HEK293 (cell line): ENCODE measurements at regions not wholly inside any gene's neighbourhood (a gene's known extent, or its start where the extent isn't known, plus 50 kb on each side); places are given as distances from the start of the nearest gene placed in this dataset.

Experiments used
- CTCF ChIA-PET: fragments of 350-600 bp; formaldehyde crosslinking; extraction: SDS; loops from one replicate; lab custom pipeline; 2021; ENCODE audit warnings: antibody characterized with exemption; lab: Yijun Ruan, JAX
- POLR2A ChIA-PET: fragments of 300-600 bp; formaldehyde crosslinking; extraction: SDS; loops from one replicate; lab custom pipeline; 2020; ENCODE audit warnings: antibody characterized with exemption, inconsistent platforms; lab: Yijun Ruan, JAX
- H3K27ac ChIP-seq: fragments of 200-500 bp; sonication (Bioruptor generic); 2 replicates; pipeline ENCODE4 v1.5.1; 2014; ENCODE audit warnings: low read depth, low read length, control low read depth, inconsistent platforms; ENCODE audit errors: extremely low read depth
- H3K36me3 ChIP-seq, 2 experiments: fragments of 200-500 bp in 1 of 2; sonication (Bioruptor generic) in 1 of 2; 1 replicate in 1 of 2; 2 replicates in 1 of 2; pipeline ENCODE4 v1.5.1; 2014 to 2017; ENCODE audit warnings: inconsistent platforms in 2 of 2, low read length in 2 of 2; ENCODE audit not compliant: control insufficient read depth in 2 of 2, insufficient read depth in 1 of 2
- H3K4me1 ChIP-seq: fragments of 200-500 bp; sonication (Bioruptor generic); 2 replicates; pipeline ENCODE4 v1.5.1; 2014; ENCODE audit warnings: mild to moderate bottlenecking, low read length, inconsistent platforms; ENCODE audit not compliant: control insufficient read depth, insufficient read depth
- H3K4me3 ChIP-seq: 2 replicates; pipeline ENCODE4 v1.5.1; 2011; ENCODE audit warnings: low read depth, mild to moderate bottlenecking, control low read depth, low read length, moderate library complexity
- H3K9me3 ChIP-seq: fragments of 200-500 bp; sonication (Bioruptor generic); 2 replicates; pipeline ENCODE4 v1.5.1; 2014; ENCODE audit warnings: low read depth, low read length, inconsistent platforms; ENCODE audit not compliant: control insufficient read depth, insufficient read depth
- BCL11A ChIP-seq: fragments of 450-650 bp; formaldehyde crosslinking; IDR thresholded peaks from 2 replicates; pipeline ENCODE4 v1.5.1; 2016; ENCODE audit warnings: low read depth, missing biosample characterization, missing genetic modification characterization
- BCL6B ChIP-seq: fragments of 450-650 bp; formaldehyde crosslinking; IDR thresholded peaks from 2 replicates; pipeline ENCODE4 v1.5.1; 2017; ENCODE audit warnings: missing biosample characterization, missing genetic modification characterization
- FEZF1 ChIP-seq: fragments of 450-650 bp; formaldehyde crosslinking; IDR thresholded peaks from 2 replicates; pipeline ENCODE4 v1.5.1; 2016; ENCODE audit warnings: missing biosample characterization, missing genetic modification characterization
- GLIS1 ChIP-seq: fragments of 450-650 bp; formaldehyde crosslinking; IDR thresholded peaks from 2 replicates; pipeline ENCODE4 v1.5.1; 2016; ENCODE audit warnings: missing biosample characterization, missing genetic modification characterization
- KLF1 ChIP-seq: fragments of 450-650 bp; formaldehyde crosslinking; IDR thresholded peaks from 2 replicates; pipeline ENCODE4 v1.5.1; 2016; ENCODE audit warnings: missing biosample characterization, missing genetic modification characterization
- REPIN1 ChIP-seq: fragments of 450-650 bp; formaldehyde crosslinking; IDR thresholded peaks from 2 replicates; pipeline ENCODE4 v1.5.1; 2017; ENCODE audit warnings: missing biosample characterization, missing genetic modification characterization, low read depth
- SCRT2 ChIP-seq: fragments of 450-650 bp; formaldehyde crosslinking; IDR thresholded peaks from 2 replicates; pipeline ENCODE4 v1.5.1; 2016; ENCODE audit warnings: missing biosample characterization, missing genetic modification characterization
- SETDB1 ChIP-seq: IDR thresholded peaks from one replicate; pipeline ENCODE4 v1.6.1; 2017; ENCODE audit warnings: mild to moderate bottlenecking, low read length, moderate library complexity, mixed read lengths; ENCODE audit not compliant: insufficient read length
- WT1 ChIP-seq: fragments of 450-650 bp; formaldehyde crosslinking; IDR thresholded peaks from 2 replicates; pipeline ENCODE4 v1.5.1; 2016; ENCODE audit warnings: missing biosample characterization, missing genetic modification characterization
- ZNF24 ChIP-seq: fragments of 450-650 bp; formaldehyde crosslinking; IDR thresholded peaks from 2 replicates; pipeline ENCODE4 v1.5.1; 2016; ENCODE audit warnings: missing biosample characterization, missing genetic modification characterization
- ZNF366 ChIP-seq: fragments of 450-650 bp; formaldehyde crosslinking; conservative IDR thresholded peaks from 2 replicates; pipeline ENCODE4 v1.5.1; 2016; ENCODE audit warnings: missing biosample characterization, missing genetic modification characterization
- ZNF514 ChIP-seq: fragments of 450-650 bp; formaldehyde crosslinking; IDR thresholded peaks from 2 replicates; pipeline ENCODE4 v1.5.1; 2016; ENCODE audit warnings: missing biosample characterization, missing genetic modification characterization
- ZNF518A ChIP-seq: fragments of 450-650 bp; formaldehyde crosslinking; conservative IDR thresholded peaks from 2 replicates; pipeline ENCODE4 v1.5.1; 2016; ENCODE audit warnings: low read depth, missing biosample characterization, missing genetic modification characterization
- ZNF654 ChIP-seq: fragments of 450-650 bp; formaldehyde crosslinking; IDR thresholded peaks from 2 replicates; pipeline ENCODE4 v1.5.1; 2016; ENCODE audit warnings: low read depth, missing biosample characterization, missing genetic modification characterization
- ZNF791 ChIP-seq: fragments of 450-650 bp; formaldehyde crosslinking; IDR thresholded peaks from 2 replicates; pipeline ENCODE4 v1.5.1; 2016; ENCODE audit warnings: missing biosample characterization, missing genetic modification characterization
- ZSCAN16 ChIP-seq: fragments of 450-650 bp; formaldehyde crosslinking; IDR thresholded peaks from 2 replicates; pipeline ENCODE4 v1.5.1; 2016; ENCODE audit warnings: missing biosample characterization, missing genetic modification characterization
- TF ChIP-seq, protein P1 (sequence below): fragments of 450-650 bp; formaldehyde crosslinking; IDR thresholded peaks from 2 replicates; pipeline ENCODE4 v1.5.1; 2017; ENCODE audit warnings: missing biosample characterization, missing genetic modification characterization
- TF ChIP-seq, protein P2 (sequence below): fragments of 450-650 bp; formaldehyde crosslinking; IDR thresholded peaks from 2 replicates; pipeline ENCODE4 v1.5.1; 2016; ENCODE audit warnings: missing biosample characterization, missing genetic modification characterization
- TF ChIP-seq, protein P3 (sequence below): fragments of 450-650 bp; formaldehyde crosslinking; IDR thresholded peaks from 2 replicates; pipeline ENCODE4 v1.5.1; 2016; ENCODE audit warnings: missing biosample characterization, missing genetic modification characterization

GRCh38 chr3:126261037-126261436, 80.7 kb upstream of the ALDH1L1 start (continued):
- TF ChIP-seq ZNF518A (peak; percentile 60), REPIN1 (tag by site-specific recombination) (no peak), GLIS1 (tag by site-specific recombination) (peak; percentile 69)
- TF ChIP-seq, all 188 proteins: peak for 12

- H3K36me3 ChIP-seq, result no peaks in the 10 kb centered on the region
- H3K27ac ChIP-seq, result no peak overlapping the region
- ChIA-PET POLR2A (no interaction called here), CTCF (interaction anchor here (0.5 to 1.3 kb wide), 3 partner anchors 10 to 39 kb away, joined by 3 to 4 read pairs (median 3); no protein-coding TSS in a partner anchor)
- H3K4me3 ChIP-seq, result no peak overlapping the region
- TF ChIP-seq, protein P1, sequence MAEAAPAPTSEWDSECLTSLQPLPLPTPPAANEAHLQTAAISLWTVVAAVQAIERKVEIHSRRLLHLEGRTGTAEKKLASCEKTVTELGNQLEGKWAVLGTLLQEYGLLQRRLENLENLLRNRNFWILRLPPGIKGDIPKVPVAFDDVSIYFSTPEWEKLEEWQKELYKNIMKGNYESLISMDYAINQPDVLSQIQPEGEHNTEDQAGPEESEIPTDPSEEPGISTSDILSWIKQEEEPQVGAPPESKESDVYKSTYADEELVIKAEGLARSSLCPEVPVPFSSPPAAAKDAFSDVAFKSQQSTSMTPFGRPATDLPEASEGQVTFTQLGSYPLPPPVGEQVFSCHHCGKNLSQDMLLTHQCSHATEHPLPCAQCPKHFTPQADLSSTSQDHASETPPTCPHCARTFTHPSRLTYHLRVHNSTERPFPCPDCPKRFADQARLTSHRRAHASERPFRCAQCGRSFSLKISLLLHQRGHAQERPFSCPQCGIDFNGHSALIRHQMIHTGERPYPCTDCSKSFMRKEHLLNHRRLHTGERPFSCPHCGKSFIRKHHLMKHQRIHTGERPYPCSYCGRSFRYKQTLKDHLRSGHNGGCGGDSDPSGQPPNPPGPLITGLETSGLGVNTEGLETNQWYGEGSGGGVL (tag by site-specific recombination), result peak; percentile 15; the same call in 1 of the 2 replicates
- TF ChIP-seq FEZF1 (tag by site-specific recombination) (no peak), ZNF366 (tag by site-specific recombination) (0 out of 2 replicates have a peak, but pooled peaks have one; percentile 13), ZNF654 (peak; percentile 17; the same call in 1 of the 2 replicates), ZNF514 (no peak)
- no peaks in the 10 kb centered on the region for H3K9me3 ChIP-seq
- H3K4me1 ChIP-seq, result no peaks in the 10 kb centered on the region
These were observed 79.3 kb upstream of the ALDH1L1 start for GRCh38 chr3:126259411-126260391.

- ChIA-PET CTCF (interaction anchor here (0.5 to 1.3 kb wide), 4 partner anchors 11 to 170 kb away, joined by 3 to 4 read pairs (median 4); no protein-coding TSS in a partner anchor), POLR2A (no interaction called here)
- no peak overlapping the region for H3K4me3 ChIP-seq
- no peaks in the 10 kb centered on the region for H3K36me3 ChIP-seq
- H3K4me1 ChIP-seq, result no peaks in the 10 kb centered on the region
- H3K9me3 ChIP-seq, result no peaks in the 10 kb centered on the region
- no peak overlapping the region for H3K27ac ChIP-seq
- TF ChIP-seq, protein P2, sequence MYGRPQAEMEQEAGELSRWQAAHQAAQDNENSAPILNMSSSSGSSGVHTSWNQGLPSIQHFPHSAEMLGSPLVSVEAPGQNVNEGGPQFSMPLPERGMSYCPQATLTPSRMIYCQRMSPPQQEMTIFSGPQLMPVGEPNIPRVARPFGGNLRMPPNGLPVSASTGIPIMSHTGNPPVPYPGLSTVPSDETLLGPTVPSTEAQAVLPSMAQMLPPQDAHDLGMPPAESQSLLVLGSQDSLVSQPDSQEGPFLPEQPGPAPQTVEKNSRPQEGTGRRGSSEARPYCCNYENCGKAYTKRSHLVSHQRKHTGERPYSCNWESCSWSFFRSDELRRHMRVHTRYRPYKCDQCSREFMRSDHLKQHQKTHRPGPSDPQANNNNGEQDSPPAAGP (tag by site-specific recombination), result no peak
- TF ChIP-seq SCRT2 (tag by site-specific recombination), result 0 out of 2 replicates have a peak, but pooled peaks have one; percentile 16
- no peak for TF ChIP-seq WT1
- TF ChIP-seq SETDB1, result no peak
- TF ChIP-seq, protein P3, sequence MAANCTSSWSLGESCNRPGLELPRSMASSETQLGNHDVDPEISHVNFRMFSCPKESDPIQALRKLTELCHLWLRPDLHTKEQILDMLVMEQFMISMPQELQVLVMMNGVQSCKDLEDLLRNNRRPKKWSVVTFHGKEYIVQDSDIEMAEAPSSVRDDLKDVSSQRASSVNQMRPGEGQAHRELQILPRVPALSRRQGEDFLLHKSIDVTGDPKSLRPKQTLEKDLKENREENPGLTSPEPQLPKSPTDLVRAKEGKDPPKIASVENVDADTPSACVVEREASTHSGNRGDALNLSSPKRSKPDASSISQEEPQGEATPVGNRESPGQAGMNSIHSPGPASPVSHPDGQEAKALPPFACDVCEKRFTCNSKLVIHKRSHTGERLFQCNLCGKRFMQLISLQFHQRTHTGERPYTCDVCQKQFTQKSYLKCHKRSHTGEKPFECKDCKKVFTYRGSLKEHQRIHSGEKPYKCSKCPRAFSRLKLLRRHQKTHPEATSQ, result no peak
- no peak for TF ChIP-seq BCL11A (tag by site-specific recombination)
- no peak for TF ChIP-seq BCL6B (tag by site-specific recombination)
- TF ChIP-seq ZNF791 (tag by site-specific recombination), result no peak
- TF ChIP-seq REPIN1 (tag by site-specific recombination), result no peak
- no peak for TF ChIP-seq ZSCAN16 (tag by site-specific recombination)
- peak; percentile 61 for TF ChIP-seq KLF1
- no peak for TF ChIP-seq ZNF24 (tag by site-specific recombination)
These were observed 78.3 kb upstream of the ALDH1L1 start for GRCh38 chr3:126258670-126259069.
